OCI-LY1 (cell line): ENCODE measurements at regions not wholly inside any gene's neighbourhood (a gene's known extent, or its start where the extent isn't known, plus 50 kb on each side); places are given as distances from the start of the nearest gene placed in this dataset.

Experiments used
- H2AFZ ChIP-seq: fragments of 200-600 bp; sonication (generic), shearing (Covaris generic); 2 replicates; pipeline ENCODE4 v1.6.0; 2014; ENCODE audit warnings: antibody characterized with exemption, mild to moderate bottlenecking, low read length
- H3F3A ChIP-seq: fragments of 200-600 bp; sonication (generic), shearing (Covaris generic); 2 replicates; pipeline ENCODE4 v1.6.0; 2014; ENCODE audit warnings: mild to moderate bottlenecking, antibody characterized with exemption, low read length, moderate library complexity; ENCODE audit not compliant: insufficient read depth
- H3K27ac ChIP-seq: fragments of 200-600 bp; sonication (generic); 2 replicates; pipeline ENCODE4 v1.5.1; 2014; ENCODE audit warnings: low read length, mixed run types, mild to moderate bottlenecking, low read depth; ENCODE audit not compliant: poor library complexity, severe bottlenecking
- H3K27me3 ChIP-seq: fragments of 200-600 bp; sonication (generic); 2 replicates; pipeline ENCODE4 v1.6.0; 2014; ENCODE audit warnings: antibody characterized with exemption, mild to moderate bottlenecking, low read length, moderate library complexity; ENCODE audit not compliant: insufficient read depth
- H3K36me3 ChIP-seq: fragments of 200-600 bp; sonication (generic); 2 replicates; pipeline ENCODE4 v1.6.1; 2014; ENCODE audit warnings: mild to moderate bottlenecking, antibody characterized with exemption, low read length, moderate library complexity, mixed read lengths; ENCODE audit not compliant: insufficient read depth
- H3K4me1 ChIP-seq: fragments of 200-600 bp; sonication (generic); 2 replicates; pipeline ENCODE4 v1.5.1; 2014; ENCODE audit warnings: mild to moderate bottlenecking, low read length, moderate library complexity; ENCODE audit not compliant: insufficient read depth, severe bottlenecking
- H3K4me2 ChIP-seq: fragments of 200-600 bp; sonication (generic), shearing (Covaris generic); 2 replicates; pipeline ENCODE4 v1.6.1; 2014; ENCODE audit warnings: low read length
- H3K4me3 ChIP-seq: fragments of 200-600 bp; sonication (generic); 2 replicates; pipeline ENCODE4 v1.5.1; 2014; ENCODE audit warnings: low read length, low read depth, mild to moderate bottlenecking, mixed read lengths; ENCODE audit not compliant: poor library complexity, severe bottlenecking
- H3K79me2 ChIP-seq: fragments of 200-600 bp; shearing (Covaris generic); 2 replicates; pipeline ENCODE4 v1.6.1; 2016; ENCODE audit warnings: mixed run types, low read length, mixed read lengths; ENCODE audit not compliant: insufficient read depth
- H3K9ac ChIP-seq: fragments of 200-600 bp; sonication (generic), shearing (Covaris generic); 2 replicates; pipeline ENCODE4 v1.6.1; 2014; ENCODE audit warnings: mild to moderate bottlenecking, low read length, mixed read lengths
- H3K9me2 ChIP-seq: fragments of 200-600 bp; sonication (generic), shearing (Covaris generic); 2 replicates; pipeline ENCODE4 v1.6.1; 2014; ENCODE audit warnings: low read depth, mild to moderate bottlenecking, low read length, mixed read lengths
- H3K9me3 ChIP-seq: fragments of 200-600 bp; shearing (Covaris generic); 2 replicates; pipeline ENCODE4 v1.6.1; 2014; ENCODE audit warnings: low read length, mixed read lengths
- H4K20me1 ChIP-seq: fragments of 200-600 bp; sonication (generic), shearing (Covaris generic); 2 replicates; pipeline ENCODE4 v1.6.0; 2016; ENCODE audit warnings: mild to moderate bottlenecking, low read length; ENCODE audit not compliant: insufficient read depth
- EZH2 ChIP-seq: fragments of 200-600 bp; sonication (generic), shearing (Covaris generic); IDR thresholded peaks from 2 replicates; pipeline ENCODE4 v1.8.0; 2017; ENCODE audit warnings: borderline replicate concordance, mixed run types, mild to moderate bottlenecking, antibody characterized with exemption, low read length, moderate library complexity, mixed read lengths
- TF ChIP-seq, protein P1 (sequence below): fragments of 200-600 bp; sonication (generic), shearing (Covaris generic); IDR thresholded peaks from 2 replicates; pipeline ENCODE4 v1.5.1; 2017; ENCODE audit warnings: mild to moderate bottlenecking, antibody characterized with exemption, low read length, moderate library complexity, mixed read lengths

GRCh38 chr16:17585449-17586074 is 114.8 kb upstream of the XYLT1 start:
- no peak overlapping the region for H3K4me3 ChIP-seq
- no peaks in the 10 kb centered on the region for H3K27me3 ChIP-seq
- no peaks in the 10 kb centered on the region for H3F3A ChIP-seq
- TF ChIP-seq, protein P1, sequence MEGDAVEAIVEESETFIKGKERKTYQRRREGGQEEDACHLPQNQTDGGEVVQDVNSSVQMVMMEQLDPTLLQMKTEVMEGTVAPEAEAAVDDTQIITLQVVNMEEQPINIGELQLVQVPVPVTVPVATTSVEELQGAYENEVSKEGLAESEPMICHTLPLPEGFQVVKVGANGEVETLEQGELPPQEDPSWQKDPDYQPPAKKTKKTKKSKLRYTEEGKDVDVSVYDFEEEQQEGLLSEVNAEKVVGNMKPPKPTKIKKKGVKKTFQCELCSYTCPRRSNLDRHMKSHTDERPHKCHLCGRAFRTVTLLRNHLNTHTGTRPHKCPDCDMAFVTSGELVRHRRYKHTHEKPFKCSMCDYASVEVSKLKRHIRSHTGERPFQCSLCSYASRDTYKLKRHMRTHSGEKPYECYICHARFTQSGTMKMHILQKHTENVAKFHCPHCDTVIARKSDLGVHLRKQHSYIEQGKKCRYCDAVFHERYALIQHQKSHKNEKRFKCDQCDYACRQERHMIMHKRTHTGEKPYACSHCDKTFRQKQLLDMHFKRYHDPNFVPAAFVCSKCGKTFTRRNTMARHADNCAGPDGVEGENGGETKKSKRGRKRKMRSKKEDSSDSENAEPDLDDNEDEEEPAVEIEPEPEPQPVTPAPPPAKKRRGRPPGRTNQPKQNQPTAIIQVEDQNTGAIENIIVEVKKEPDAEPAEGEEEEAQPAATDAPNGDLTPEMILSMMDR: no peak
- TF ChIP-seq EZH2: no peak
- no peaks in the 10 kb centered on the region for H3K36me3 ChIP-seq
- no peak overlapping the region for H2AFZ ChIP-seq
- H3K4me2 ChIP-seq: no peak overlapping the region
- peaks cover 14% of the 10 kb centered on the region; the same call in 1 of the 2 replicates for H3K9me3 ChIP-seq
- no peak overlapping the region for H3K9ac ChIP-seq
- H3K27ac ChIP-seq: no peak overlapping the region
- H3K4me1 ChIP-seq: no peaks in the 10 kb centered on the region
- H3K9me2 ChIP-seq: no peaks in the 10 kb centered on the region
- no peaks in the 10 kb centered on the region for H4K20me1 ChIP-seq
- H3K79me2 ChIP-seq: no peaks in the 10 kb centered on the region

GRCh38 chr16:17578981-17579874 is 108.5 kb upstream of the XYLT1 start:
- TF ChIP-seq, protein P1: peak; percentile 86
- TF ChIP-seq EZH2: no peak
- H3K4me2 ChIP-seq: no peak overlapping the region

DNA sequence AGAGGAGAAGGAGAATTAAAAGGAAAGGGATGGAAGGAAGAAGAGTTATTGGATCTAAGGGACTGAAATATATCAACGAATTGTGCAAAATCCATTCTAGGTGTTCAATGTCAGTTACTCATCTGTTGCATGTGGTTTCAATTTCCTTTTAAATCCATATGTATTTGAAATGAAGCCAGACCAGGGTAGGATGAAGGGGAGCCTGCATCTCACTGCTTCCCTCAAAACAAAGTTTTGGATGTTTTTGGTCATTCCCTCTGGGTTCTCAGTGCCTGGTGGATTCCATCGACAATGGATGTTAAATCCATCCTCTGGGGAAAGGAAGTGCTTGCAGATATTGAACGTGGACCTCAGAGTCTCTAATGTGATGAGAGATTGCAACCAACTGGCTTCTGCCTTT is 103.5 kb upstream of the XYLT1 start:
- Histone ChIP-seq H3K4me2 (no peak overlapping the region), H3K27ac (no peak overlapping the region), H3K27me3 (no peaks in the 10 kb centered on the region), H3K79me2 (no peaks in the 10 kb centered on the region), H3F3A (no peaks in the 10 kb centered on the region), H3K9me2 (no peaks in the 10 kb centered on the region), H4K20me1 (no peaks in the 10 kb centered on the region), H3K4me1 (no peaks in the 10 kb centered on the region), H3K9ac (no peak overlapping the region), H3K36me3 (no peaks in the 10 kb centered on the region), H3K4me3 (no peak overlapping the region), H2AFZ (no peak overlapping the region), H3K9me3 (no peaks in the 10 kb centered on the region)
- TF ChIP-seq, protein P1: no peak
- TF ChIP-seq EZH2: no peak

More at GRCh38 chr16:17578981-17579874, 108.5 kb upstream of the XYLT1 start:
- Histone ChIP-seq H3K27me3 (no peaks in the 10 kb centered on the region), H3K9ac (no peak overlapping the region), H4K20me1 (no peaks in the 10 kb centered on the region), H3K36me3 (no peaks in the 10 kb centered on the region), H3F3A (no peaks in the 10 kb centered on the region), H3K9me3 (0 out of 2 replicates have a peak, but pooled peaks cover 3% of the 10 kb centered on the region), H3K4me1 (no peaks in the 10 kb centered on the region), H3K27ac (no peak overlapping the region), H3K9me2 (no peaks in the 10 kb centered on the region), H2AFZ (no peak overlapping the region), H3K4me3 (no peak overlapping the region), H3K79me2 (no peaks in the 10 kb centered on the region)
